IMR-90 (cell line): ENCODE measurements at regions not wholly inside any gene's neighbourhood (a gene's known extent, or its start where the extent isn't known, plus 50 kb on each side); places are given as distances from the start of the nearest gene placed in this dataset.

Source experiments
- ATAC-seq: fragments of 200-7000 bp; cut with Tn5 transposase; 2 replicates; pipeline ENCODE4 v1.9.1; 2020; ENCODE audit warnings: low read depth, mild to moderate bottlenecking, moderate library complexity
- BruUV-seq: library from RNA; stranded (reverse); fragments of 400-500 nt; replicated peaks from 2 replicates; lab custom pipeline; 2021; lab: Mats Ljungman, UMichigan
- CTCF ChIA-PET: fragments of 300-600 bp; formaldehyde crosslinking; extraction: SDS; loops from one replicate; lab custom pipeline; 2021; ENCODE audit warnings: antibody characterized with exemption; lab: Yijun Ruan, JAX
- POLR2A ChIA-PET: fragments of 300-600 bp; sonication (Branson Sonifier 250); formaldehyde crosslinking; loops from one replicate; lab custom pipeline; 2022; ENCODE audit warnings: antibody characterized with exemption; ENCODE audit not compliant: unreplicated experiment; lab: Charles Lee
- DNase-seq: peaks from one replicate; pipeline ENCODE4 v3.0.0; 2013
- H2AFZ ChIP-seq: replicated peaks from 2 replicates; pipeline ENCODE3; 2013; ENCODE audit warnings: low read length, mild to moderate bottlenecking; ENCODE audit not compliant: poor library complexity
- H2AK5ac ChIP-seq: 2 replicates; pipeline ENCODE4 v1.6.1; 2013; ENCODE audit warnings: low read depth, low read length, inconsistent platforms
- H2AK9ac ChIP-seq: replicated peaks from 2 replicates; pipeline ENCODE3; 2013; ENCODE audit warnings: mild to moderate bottlenecking, low read depth, low read length, moderate library complexity; ENCODE audit not compliant: poor library complexity
- H2BK120ac ChIP-seq: 2 replicates; pipeline ENCODE4 v1.6.1; 2013; ENCODE audit warnings: low read depth, low read length, inconsistent platforms
- H2BK15ac ChIP-seq: 3 replicates; pipeline ENCODE4 v1.6.1; 2013; ENCODE audit warnings: low read depth, low read length, inconsistent platforms
- H2BK20ac ChIP-seq: 2 replicates; pipeline ENCODE4 v1.6.1; 2013; ENCODE audit warnings: low read depth, mild to moderate bottlenecking, inconsistent platforms, low read length, moderate library complexity
- H2BK5ac ChIP-seq: 2 replicates; pipeline ENCODE4 v1.6.1; 2013; ENCODE audit warnings: mild to moderate bottlenecking, low read depth, low read length, inconsistent platforms; ENCODE audit not compliant: poor library complexity, severe bottlenecking
- H3K14ac ChIP-seq: replicated peaks from 2 replicates; pipeline ENCODE4 v1.6.1; 2013; ENCODE audit warnings: low read depth, low read length, inconsistent platforms
- H3K18ac ChIP-seq: 2 replicates; pipeline ENCODE4 v1.6.1; 2013; ENCODE audit warnings: low read depth, low read length, control low read depth
- H3K23ac ChIP-seq: 2 replicates; pipeline ENCODE4 v1.6.1; 2013; ENCODE audit warnings: low read depth, low read length, inconsistent platforms
- H3K27ac ChIP-seq: 2 replicates; pipeline ENCODE4 v1.5.1; 2013; ENCODE audit warnings: mild to moderate bottlenecking, control low read depth, low read length; ENCODE audit not compliant: insufficient read depth
- H3K27me3 ChIP-seq: 2 replicates; pipeline ENCODE4 v1.6.1; 2013; ENCODE audit warnings: low read length; ENCODE audit not compliant: control insufficient read depth, insufficient read depth
- H3K36me3 ChIP-seq: 2 replicates; pipeline ENCODE4 v1.6.1; 2013; ENCODE audit warnings: low read length, mixed read lengths; ENCODE audit not compliant: control insufficient read depth, insufficient read depth
- H3K4ac ChIP-seq: 2 replicates; pipeline ENCODE4 v1.6.1; 2013; ENCODE audit warnings: low read depth, low read length, inconsistent platforms
- H3K4me1 ChIP-seq: 2 replicates; pipeline ENCODE4 v1.6.1; 2013; ENCODE audit warnings: low read length, mixed read lengths; ENCODE audit not compliant: control insufficient read depth, insufficient read depth
- H3K4me2 ChIP-seq: 2 replicates; pipeline ENCODE4 v1.6.1; 2013; ENCODE audit warnings: low read depth, mild to moderate bottlenecking, control low read depth, low read length, moderate library complexity
- H3K4me3 ChIP-seq: 2 replicates; pipeline ENCODE4 v1.5.1; 2013; ENCODE audit warnings: low read depth, mild to moderate bottlenecking, control low read depth, low read length, moderate library complexity; ENCODE audit not compliant: insufficient read depth
- H3K56ac ChIP-seq: 2 replicates; pipeline ENCODE4 v1.6.1; 2013; ENCODE audit warnings: low read length, inconsistent platforms; ENCODE audit not compliant: insufficient read depth; ENCODE audit errors: extremely low read depth
- H3K79me1 ChIP-seq, 2 experiments: 2 replicates each; pipeline ENCODE4 v1.6.1; 2013; ENCODE audit warnings: low read length in 2 of 2, inconsistent platforms in 1 of 2, low read depth in 1 of 2
- H3K9ac ChIP-seq: 2 replicates; pipeline ENCODE4 v1.6.1; 2013; ENCODE audit warnings: low read depth, low read length, control low read depth
- H3K9me1 ChIP-seq: 2 replicates; pipeline ENCODE4 v1.6.1; 2013; ENCODE audit warnings: low read length, inconsistent platforms; ENCODE audit not compliant: insufficient read depth
- H3K9me3 ChIP-seq: 2 replicates; pipeline ENCODE4 v1.6.1; 2013; ENCODE audit warnings: low read length; ENCODE audit not compliant: control insufficient read depth, insufficient read depth
- H4K20me1 ChIP-seq: 2 replicates; pipeline ENCODE4 v1.6.1; 2013; ENCODE audit warnings: low read length, inconsistent platforms; ENCODE audit not compliant: insufficient read depth
- H4K5ac ChIP-seq: 2 replicates; pipeline ENCODE4 v1.6.1; 2013; ENCODE audit warnings: mild to moderate bottlenecking, low read depth, low read length, control low read depth
- H4K8ac ChIP-seq, 2 experiments: 2 replicates each; pipeline ENCODE4 v1.6.1; 2013; ENCODE audit warnings: low read depth in 2 of 2, low read length in 2 of 2, control low read depth in 1 of 2, inconsistent platforms in 1 of 2
- H4K91ac ChIP-seq: 2 replicates; pipeline ENCODE4 v1.6.1; 2013; ENCODE audit warnings: low read depth, low read length, inconsistent platforms; ENCODE audit not compliant: insufficient read depth
- CHD1 ChIP-seq: IDR thresholded peaks from 2 replicates; pipeline ENCODE4 v1.6.1; 2012; ENCODE audit warnings: low read depth, low read length, improper control_type of control experiment
- RAD21 ChIP-seq: IDR thresholded peaks from 2 replicates; pipeline ENCODE4 v1.6.1; 2012; ENCODE audit warnings: low read length, improper control_type of control experiment
- RFX5 ChIP-seq: IDR thresholded peaks from 2 replicates; pipeline ENCODE4 v1.8.0; 2012; ENCODE audit warnings: low read depth, mild to moderate bottlenecking, low read length, moderate library complexity
- WGBS, 2 experiments: methylation state at CpG; one replicate each; pipeline versions ENCODE4 v1.1.5 to v1.1.7; 2013; ENCODE audit warnings: missing lambda C conversion rate in 2 of 2; ENCODE audit not compliant: insufficient read length in 1 of 2; ENCODE audit errors: extremely low coverage in 2 of 2; 5-methylcytosine and 5-hydroxymethylcytosine counted together
- dilution Hi-C: fragments of 300-500 bp; cut with HindIII; formaldehyde crosslinking; loops from one replicate; pipeline ENCODE4 v1.14.3; 2018; ENCODE audit warnings: low sequenced_read_pairs; ENCODE audit not compliant: unreplicated experiment
- in situ Hi-C: fragments of 300-500 bp; cut with MboI; formaldehyde crosslinking; loops from 3 replicates; pipeline ENCODE4 v1.14.3; 2019; ENCODE audit warnings: low sequenced_read_pairs, inconsistent platforms, mixed read lengths
- intact Hi-C: fragments of 100-400 bp; cut with micrococcal nuclease; formaldehyde crosslinking; loops from 2 replicates; pipeline ENCODE4 v1.10.0; 2022

- Histone ChIP-seq H4K20me1 (no peaks in the 10 kb centered on the region; the same call in 1 of the 2 replicates), H3K9ac (no peak overlapping the region), H4K91ac (no peak overlapping the region), H3K56ac (no peak overlapping the region), H2AFZ (no peak overlapping the region), H2AK5ac (no peak overlapping the region), H3K4ac (no peak overlapping the region), H3K36me3 (no peaks in the 10 kb centered on the region), H3K4me2 (no peak overlapping the region), H2BK15ac (no peak overlapping the region), H3K27ac (no peak overlapping the region), H2AK9ac (no peak overlapping the region), H4K8ac (no peak overlapping the region), H3K18ac (no peak overlapping the region), H2BK20ac (no peak overlapping the region), H3K9me1 (no peaks in the 10 kb centered on the region), H3K79me1 (no peaks in the 10 kb centered on the region), H3K14ac (no peak overlapping the region), H3K27me3 (no peaks in the 10 kb centered on the region), H4K5ac (no peak overlapping the region), H2BK120ac (no peak overlapping the region), H3K4me3 (no peak overlapping the region), H3K9me3 (peaks cover 4% of the 10 kb centered on the region; the same call in 1 of the 2 replicates), H2BK5ac (no peak overlapping the region), H3K4me1 (no peaks in the 10 kb centered on the region), H3K23ac (no peak overlapping the region)
- dilution Hi-C loops (no loop called here), intact Hi-C loops (no loop called here), in situ Hi-C loops (no loop called here)
- no peak for TF ChIP-seq CHD1
- TF ChIP-seq RAD21: no peak
- TF ChIP-seq RFX5: no peak
- POLR2A ChIA-PET: no interaction called here
- ATAC-seq: no peak
- CTCF ChIA-PET: no interaction called here
- no TSS peak for BruUV-seq
- no peak for DNase-seq
- 60% methylated on average over 1 of the region's 7 CpGs; no CpG with 5 or more reads in 1 of the 2 experiments for WGBS, 2 experiments
These were observed 215.1 kb upstream of the GGTLC1 start for GRCh38 chr20:24203526-24204183.
